ENCODE measurements at regions not wholly inside any gene's neighbourhood (a gene's known extent, or its start where the extent isn't known, plus 50 kb on each side); places are given as distances from the start of the nearest gene placed in this dataset.

DNA sequence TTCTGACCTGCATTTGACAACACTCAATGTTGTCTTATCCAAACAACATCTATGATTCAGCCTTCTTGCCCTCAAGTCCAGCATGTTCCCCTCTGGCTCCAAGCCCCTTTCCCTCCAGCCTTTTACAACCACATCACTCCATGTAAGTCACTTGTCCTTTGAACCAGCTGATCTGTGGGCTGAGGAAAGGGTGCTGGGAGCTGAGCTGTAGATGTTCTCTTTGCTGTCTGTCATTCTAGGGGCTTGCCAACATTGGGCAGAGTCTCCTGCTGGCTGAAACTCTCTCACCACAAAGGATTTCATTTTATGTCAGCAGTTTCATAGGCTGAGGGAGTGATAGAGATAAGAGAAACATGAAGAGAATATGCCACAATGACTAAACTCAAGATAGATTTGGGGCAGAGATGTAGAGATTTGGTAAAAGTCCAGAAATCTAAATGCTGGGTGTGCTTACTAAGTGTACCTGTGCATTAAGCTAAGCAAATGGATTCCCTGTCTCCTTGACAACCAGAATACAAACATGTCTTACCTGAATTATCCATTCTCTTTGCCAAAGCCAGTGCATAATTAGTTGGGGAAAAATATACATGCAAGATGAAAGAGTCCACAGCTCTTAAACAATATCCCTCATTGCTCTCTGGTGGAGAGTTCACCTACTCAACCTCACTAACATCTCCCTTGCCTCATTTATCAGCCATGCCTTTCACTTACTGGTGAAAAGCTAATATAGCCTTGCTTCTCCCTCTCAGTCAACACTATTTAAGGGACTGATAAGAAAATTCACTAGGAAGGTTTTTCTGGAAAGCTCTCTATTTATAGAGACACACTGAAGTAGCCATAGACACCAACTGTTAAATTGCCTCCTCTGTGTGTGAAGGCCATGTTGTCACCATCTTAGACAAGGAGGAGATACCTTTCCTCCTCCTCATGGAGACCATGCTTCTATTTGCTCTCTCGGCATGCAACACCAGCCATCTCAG, 175.5 kb upstream of the SERP2 start:
- H3K4me3 ChIP-seq, result no peak overlapping the region
- no peaks in the 10 kb centered on the region for H3K4me1 ChIP-seq
- H3K27me3 ChIP-seq, result no peaks in the 10 kb centered on the region
- H3K36me3 ChIP-seq, result no peaks in the 10 kb centered on the region
- no peak for TF ChIP-seq POLR2A (IDR thresholded peaks at IDR 0.05)
- no peak for TF ChIP-seq CTCF (IDR thresholded peaks at IDR 0.05)
- DNase-seq, result no peak
- H3K9me3 ChIP-seq, result no peaks in the 10 kb centered on the region
- intact Hi-C loops (cut with DNase I; ENCODE audit: low total_unique reads), result no loop called here
- H3K27ac ChIP-seq, result no peak overlapping the region

- intact Hi-C loops (cut with DNase I; ENCODE audit: low total_unique reads), result no loop called here
- H3K27me3 ChIP-seq, result no peaks in the 10 kb centered on the region
- no peak for TF ChIP-seq CTCF (IDR thresholded peaks at IDR 0.05)
- TF ChIP-seq POLR2A (IDR thresholded peaks at IDR 0.05), result no peak
- no peaks in the 10 kb centered on the region for H3K36me3 ChIP-seq
- no peak for DNase-seq
- no peaks in the 10 kb centered on the region for H3K9me3 ChIP-seq
- no peaks in the 10 kb centered on the region for H3K4me1 ChIP-seq
- no peak overlapping the region for H3K4me3 ChIP-seq
- H3K27ac ChIP-seq, result no peak overlapping the region
Observed at GRCh38 chr13:44198826-44199225, 174.8 kb upstream of the SERP2 start.

- H3K36me3 ChIP-seq, result no peaks in the 10 kb centered on the region
- no peak overlapping the region for H3K27ac ChIP-seq
- intact Hi-C loops (cut with DNase I; ENCODE audit: low total_unique reads), result no loop called here
Observed at GRCh38 chr13:44199627-44200207, 173.9 kb upstream of the SERP2 start.

GRCh38 chr13:44206434-44206833, 167.2 kb upstream of the SERP2 start:
- Histone ChIP-seq H3K4me3 (no peak overlapping the region), H3K27ac (no peak overlapping the region), H3K9me3 (no peaks in the 10 kb centered on the region), H3K4me1 (no peaks in the 10 kb centered on the region), H3K36me3 (no peaks in the 10 kb centered on the region), H3K27me3 (no peaks in the 10 kb centered on the region)
- intact Hi-C loops (cut with DNase I; ENCODE audit: low total_unique reads), result no loop called here
- no peak for DNase-seq
- TF ChIP-seq CTCF (IDR thresholded peaks at IDR 0.05), result no peak
- TF ChIP-seq POLR2A (IDR thresholded peaks at IDR 0.05), result no peak

More at GRCh38 chr13:44199627-44200207, 173.9 kb upstream of the SERP2 start:
- no peaks in the 10 kb centered on the region for H3K9me3 ChIP-seq
- no peak for DNase-seq
- no peaks in the 10 kb centered on the region for H3K4me1 ChIP-seq
- no peak for TF ChIP-seq CTCF (IDR thresholded peaks at IDR 0.05)
- no peak for TF ChIP-seq POLR2A (IDR thresholded peaks at IDR 0.05)
- no peak overlapping the region for H3K4me3 ChIP-seq
- H3K27me3 ChIP-seq, result no peaks in the 10 kb centered on the region

DNA sequence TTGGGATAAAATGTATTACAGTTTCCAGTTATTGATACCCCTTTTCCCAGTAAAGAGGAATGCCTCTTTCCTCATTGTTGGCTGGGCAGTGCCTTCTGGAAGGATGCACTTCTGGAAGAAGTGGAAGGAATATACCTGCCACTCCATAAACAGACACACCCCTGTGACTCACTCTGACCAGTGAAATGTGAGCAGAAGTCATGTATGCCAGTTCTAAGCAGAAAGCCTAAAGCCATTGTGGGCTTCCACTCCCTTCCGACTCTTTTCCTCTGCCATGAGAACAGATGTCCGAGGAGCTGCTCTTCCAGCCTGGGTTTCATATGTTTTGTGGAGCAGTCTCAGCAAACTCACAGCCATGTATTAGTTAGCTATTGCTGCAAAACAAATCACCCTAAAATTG, 166.1 kb upstream of the SERP2 start:
- intact Hi-C loops (cut with DNase I; ENCODE audit: low total_unique reads), result no loop called here

More for the DNA sequence above, 166.1 kb upstream of the SERP2 start:
- DNase-seq, result no peak
- no peaks in the 10 kb centered on the region for H3K9me3 ChIP-seq
- H3K36me3 ChIP-seq, result no peaks in the 10 kb centered on the region
- no peaks in the 10 kb centered on the region for H3K27me3 ChIP-seq
- TF ChIP-seq CTCF (IDR thresholded peaks at IDR 0.05), result no peak
- no peak for TF ChIP-seq POLR2A (IDR thresholded peaks at IDR 0.05)
- no peak overlapping the region for H3K4me3 ChIP-seq
- H3K27ac ChIP-seq, result no peak overlapping the region
- H3K4me1 ChIP-seq, result no peaks in the 10 kb centered on the region

Data from uterus (tissue), 3 donors.